NOMO-1 treated with dmso at 0.1 percent for 144 hours (cell line): ENCODE measurements at regions not wholly inside any gene's neighbourhood (a gene's known extent, or its start where the extent isn't known, plus 50 kb on each side); places are given as distances from the start of the nearest gene placed in this dataset.

Source experiments
- DNase-seq: peaks from one replicate; lab custom pipeline; 2025; ENCODE audit not compliant: unreplicated experiment; lab: John Stamatoyannopoulos, UW

DNA sequence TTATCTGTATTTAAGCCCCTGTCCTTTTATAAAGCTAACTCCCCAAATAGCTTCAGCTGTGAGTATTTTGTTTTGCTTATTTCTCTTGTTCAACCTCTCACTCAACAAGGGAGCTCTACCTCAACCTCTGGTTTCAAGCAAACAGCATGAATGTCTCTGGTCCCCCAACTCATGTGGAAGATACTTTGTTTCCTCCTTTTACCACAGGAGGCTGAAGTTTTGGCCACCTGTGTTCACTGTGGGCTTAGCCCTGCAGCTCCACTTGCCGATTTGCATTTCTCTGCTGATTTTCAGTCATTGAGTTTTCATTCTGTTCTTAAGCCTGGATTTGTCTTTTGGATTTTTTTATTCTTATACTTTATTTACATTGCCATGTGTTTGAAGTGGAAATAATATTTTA is 613.1 kb downstream of the USP25 start:
- no peak for DNase-seq

DNA sequence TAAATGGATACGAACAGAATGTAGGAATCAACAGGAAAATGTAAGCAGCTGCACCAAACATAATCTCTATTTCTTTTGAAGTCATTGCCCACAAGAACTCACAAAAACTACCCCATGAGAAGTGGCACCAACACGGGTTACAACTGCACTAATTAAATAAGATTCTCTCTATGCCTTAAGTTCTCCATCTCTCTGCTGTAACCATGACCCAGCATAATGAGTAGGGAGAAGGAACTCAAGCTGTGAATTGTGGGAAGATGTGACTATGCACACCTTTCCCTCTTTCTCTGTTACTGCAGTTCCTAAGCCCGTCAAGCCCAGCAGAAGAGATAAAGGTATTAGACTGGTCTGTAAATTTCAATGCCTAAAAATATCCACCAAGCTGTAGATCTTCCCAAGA is 614.0 kb downstream of the USP25 start:
- DNase-seq = no peak

DNA sequence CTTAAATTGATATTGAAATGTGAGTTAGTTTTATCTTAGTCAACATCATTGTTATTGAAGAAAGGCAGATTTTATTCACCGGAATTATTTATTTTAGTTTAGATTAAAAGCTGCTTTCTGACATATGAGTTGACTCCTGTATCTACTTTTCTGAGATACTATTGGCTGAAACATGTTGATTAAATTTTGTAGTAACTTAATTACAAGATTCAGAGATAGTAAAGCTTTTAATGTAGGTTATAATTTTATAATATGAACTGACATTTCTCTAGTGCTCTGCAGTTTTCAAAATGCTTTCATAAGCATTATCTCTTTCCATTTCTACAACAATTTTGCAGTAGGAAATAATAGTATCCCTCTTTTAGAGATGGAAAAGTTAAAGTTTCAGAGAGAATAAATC is 616.0 kb downstream of the USP25 start:
- no peak for DNase-seq

DNA sequence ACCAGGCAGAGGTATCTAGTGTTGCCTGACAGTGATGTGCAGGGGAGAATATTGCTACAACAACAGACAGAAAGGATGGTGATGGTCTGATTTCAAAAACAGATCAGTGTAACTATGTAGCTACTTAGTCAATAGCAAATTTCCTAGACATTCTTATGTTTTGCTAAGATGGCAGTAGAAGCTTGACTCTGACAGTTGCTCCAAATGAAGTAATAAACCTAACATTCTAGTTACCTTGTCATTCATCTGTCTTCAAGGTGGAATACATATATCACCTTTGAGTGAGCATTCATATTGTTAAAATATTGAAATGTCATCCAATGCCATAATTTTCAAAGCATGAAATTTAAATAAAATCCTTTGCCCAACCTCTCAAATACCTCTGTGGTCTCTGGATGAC is 617.4 kb downstream of the USP25 start:
- no peak for DNase-seq

DNA sequence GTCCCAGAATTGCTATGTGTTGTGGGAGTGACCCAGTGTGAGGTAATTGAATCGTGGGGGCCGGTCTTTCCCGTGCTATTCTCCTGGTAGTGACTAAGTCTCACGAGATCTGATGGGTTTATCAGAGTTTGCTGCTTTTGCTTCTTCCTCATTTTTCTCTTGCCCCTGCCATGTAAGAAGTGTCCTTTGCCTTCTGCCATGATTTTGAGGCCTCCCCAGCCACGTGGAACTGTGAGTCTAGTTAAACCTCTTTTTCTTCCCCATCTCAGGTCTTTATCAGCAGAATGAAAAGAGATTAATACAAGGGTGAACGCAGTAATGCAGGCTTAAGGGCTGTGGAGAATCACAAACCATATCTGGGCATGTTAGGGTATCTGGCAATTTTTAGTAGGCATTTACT is 624.0 kb downstream of the USP25 start:
- DNase-seq = no peak

DNA sequence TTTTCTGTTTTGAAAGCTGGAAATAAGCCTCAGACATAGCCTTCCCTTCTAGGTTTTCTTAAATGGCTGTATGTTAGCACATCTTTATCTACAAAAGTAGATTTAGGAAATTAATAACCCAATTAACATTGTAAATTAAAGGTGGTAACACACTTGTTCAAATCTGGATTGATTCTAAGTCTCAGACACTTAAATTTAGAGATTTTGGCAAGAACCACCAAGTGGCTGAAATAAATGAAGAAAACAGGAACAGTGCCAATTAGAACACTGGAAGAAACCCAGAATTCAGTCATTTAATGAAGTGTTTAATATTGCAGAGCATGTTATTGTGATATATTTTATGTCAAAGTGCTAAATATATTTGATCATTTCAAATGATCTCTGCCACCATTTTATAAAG is 628.2 kb downstream of the USP25 start:
- DNase-seq = no peak

DNA sequence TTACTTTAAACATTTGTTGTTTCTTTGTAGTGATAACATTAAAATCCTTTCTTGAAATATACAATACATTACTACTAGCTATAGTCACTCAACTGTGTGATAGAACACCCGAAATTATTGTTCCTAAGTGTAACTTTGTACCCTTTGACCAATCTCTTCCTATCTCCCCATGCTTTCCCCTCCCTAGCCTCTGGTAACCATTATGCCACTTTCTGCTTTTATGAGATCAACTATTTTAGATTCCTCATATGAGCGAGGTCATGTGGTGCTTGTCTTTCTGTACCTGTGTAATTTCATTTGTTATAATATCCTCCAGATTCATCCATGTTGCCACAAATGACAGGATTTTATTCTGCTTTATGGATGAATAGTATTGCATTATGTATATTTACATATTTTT is 629.0 kb downstream of the USP25 start:
- no peak for DNase-seq

DNA sequence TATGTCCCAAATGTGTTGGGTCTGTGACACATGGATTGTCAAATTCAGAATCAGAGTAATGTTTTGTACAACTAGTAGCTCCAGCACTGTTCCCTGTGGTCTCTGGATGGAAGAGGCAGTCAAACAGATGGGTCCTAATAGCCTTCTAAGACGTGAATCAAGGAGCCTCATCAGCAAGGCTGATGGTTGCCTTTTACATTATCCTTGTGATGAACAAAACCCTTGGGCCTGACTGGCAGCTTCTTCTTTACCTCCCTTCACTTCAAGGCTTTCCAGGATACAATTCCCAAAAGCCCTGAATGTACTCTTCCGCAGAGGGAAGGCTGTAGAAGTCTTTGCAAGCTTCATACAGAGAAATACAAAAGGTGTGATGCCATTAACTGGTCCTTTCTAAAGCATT is 633.3 kb downstream of the USP25 start:
- no peak for DNase-seq

DNA sequence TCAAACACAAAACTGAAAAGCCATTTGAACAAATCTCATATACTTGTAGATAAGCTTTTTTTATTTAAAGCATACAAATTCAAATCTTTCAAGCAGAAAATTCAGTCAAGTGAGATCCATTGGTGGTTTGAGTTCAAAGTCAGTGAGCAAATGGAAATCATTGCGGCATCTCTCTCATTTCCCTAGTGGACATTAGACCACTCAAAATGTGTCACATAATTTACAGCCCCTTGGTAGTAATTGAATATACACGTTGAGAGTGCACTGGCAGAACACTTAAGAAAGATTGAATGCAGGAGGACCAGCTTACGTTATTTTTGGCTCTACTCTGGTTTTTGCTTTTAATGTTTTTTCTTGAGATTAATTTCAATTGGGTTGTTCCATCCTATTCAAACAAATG is 633.7 kb downstream of the USP25 start:
- DNase-seq = no peak

DNA sequence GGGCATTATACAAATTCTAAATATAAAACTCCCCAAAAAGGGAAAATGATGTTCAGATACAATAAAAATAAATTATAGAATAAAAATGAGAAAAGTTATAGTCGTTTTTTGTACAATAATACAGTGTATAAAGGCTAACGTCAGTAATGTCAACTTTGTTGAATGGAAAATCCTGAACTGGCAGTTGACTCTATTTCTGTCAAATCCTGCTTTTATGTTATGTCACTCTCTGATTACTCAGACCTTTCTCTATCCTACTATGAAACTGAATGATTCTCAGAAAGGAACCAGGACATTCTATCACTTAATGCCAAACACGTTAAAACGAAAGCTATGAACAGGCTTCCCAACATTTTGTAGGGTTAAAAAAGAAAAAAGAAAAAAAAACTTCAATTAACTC is 636.4 kb downstream of the USP25 start:
- no peak for DNase-seq

DNA sequence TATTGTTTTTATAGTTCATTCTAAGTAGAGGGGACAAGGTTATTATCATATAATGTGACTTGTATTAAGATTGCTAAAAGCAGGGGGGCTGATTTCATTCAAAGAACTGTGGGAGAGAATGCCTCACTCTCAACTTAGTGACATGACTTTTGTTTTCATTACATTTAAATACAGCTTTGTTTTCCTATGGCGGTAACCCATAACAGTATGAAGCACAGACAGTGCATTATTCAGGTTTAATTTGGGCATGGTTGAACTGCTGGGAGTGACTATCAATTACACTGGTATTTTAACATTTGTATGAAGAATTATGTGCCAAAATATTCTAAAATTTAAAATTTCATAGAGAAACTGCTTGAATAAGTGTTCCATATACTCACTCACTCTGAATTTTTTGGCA is 637.3 kb downstream of the USP25 start:
- no peak for DNase-seq

DNA sequence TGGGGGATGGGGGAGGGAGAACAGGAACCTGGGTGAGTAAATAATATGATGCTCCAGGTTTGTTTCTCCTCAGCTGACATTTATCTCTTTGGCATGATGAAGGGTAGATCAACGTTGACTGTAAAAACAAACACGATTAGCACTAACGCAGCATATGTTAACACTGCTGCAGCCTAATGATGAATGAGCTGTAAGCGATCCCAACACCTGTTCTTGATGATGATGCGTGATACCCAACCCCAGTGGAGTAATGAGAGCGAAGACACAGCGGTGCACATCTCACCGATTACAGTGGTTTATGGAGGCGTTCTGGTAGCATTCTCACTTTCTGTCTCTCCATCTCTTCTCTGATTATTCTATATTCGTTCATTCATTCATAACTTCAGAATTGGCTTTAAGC is 640.4 kb downstream of the USP25 start:
- no peak for DNase-seq

DNA sequence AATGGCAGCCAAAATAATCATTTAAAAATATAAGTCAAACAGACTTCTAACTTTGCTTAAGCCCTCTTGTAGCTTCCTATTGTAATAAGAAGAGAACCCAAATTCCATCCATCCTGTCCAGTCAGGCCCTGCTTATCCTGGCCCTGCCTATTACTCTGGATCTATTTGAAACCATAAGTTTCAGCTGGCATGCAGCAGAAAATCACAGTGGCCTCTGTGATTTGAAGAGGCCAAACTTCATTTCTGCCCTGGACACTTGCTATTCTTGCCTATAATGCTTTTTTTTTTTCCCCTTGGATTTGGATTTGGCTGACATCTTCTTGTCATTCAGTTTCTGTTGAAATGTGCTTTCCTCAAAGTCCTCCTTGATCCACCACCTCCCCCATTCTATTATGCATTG is 642.8 kb downstream of the USP25 start:
- no peak for DNase-seq

DNA sequence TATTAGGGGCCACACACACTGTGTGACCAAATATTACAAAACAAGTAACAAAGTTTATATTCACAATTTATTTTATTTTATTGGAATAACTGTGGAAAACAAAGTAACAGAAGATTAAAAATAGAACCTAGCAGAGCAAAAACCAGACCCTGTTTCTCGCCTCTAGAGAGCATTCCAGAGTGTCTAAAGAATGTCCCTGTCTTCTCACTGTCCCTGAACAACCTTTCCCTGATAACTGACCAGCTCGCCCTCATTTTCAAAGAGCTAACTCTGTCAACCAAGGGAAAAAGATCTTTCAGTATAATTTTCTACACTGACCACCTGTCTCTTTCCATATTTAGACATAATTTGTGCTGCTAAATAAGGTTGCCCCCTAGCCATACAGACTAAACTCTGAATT is 646.9 kb downstream of the USP25 start:
- no peak for DNase-seq

DNA sequence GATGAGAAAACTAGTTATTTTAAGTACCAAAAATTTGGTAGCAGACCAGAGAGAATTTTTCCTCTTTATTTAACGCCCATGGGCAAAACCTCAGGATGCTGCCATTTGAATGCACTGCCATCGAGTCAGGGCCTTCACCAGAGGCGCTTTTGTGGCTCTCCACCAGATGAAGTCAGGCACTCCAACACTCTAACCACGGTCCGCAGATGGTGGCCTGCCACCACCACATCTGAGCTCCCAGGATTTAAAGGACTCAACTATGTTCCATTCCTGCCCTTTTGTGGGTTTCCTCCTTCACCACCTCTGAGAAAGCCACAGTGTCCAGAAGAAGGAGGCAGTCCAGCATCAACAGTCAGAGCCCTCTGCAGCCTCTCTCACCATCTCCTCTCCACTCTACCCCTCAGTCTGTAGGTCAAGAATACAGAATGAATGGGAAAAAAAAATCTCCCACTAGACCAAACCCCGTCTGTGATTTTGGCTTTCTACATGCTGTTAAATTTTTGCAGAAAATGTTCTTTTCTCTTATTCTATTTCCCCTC is 647.4 kb downstream of the USP25 start:
- no peak for DNase-seq

DNA sequence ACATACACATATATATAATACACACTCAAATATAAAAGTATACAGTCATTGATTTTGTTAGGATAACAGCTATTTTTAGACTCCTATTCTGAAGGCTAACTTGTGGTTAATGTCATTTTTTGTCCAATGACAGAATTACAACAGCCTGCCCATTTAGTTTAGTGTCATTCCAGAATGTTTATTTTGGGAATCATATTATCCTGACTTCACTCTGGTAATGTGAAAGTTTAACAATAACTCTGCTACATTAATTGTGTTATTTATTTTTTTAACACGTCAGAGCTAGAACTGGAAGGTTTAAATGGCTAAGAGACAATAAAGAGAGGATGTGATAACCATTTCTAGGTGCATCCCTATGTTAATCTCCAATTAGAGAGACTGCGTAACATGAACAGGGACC is 648.1 kb downstream of the USP25 start:
- DNase-seq = no peak

DNA sequence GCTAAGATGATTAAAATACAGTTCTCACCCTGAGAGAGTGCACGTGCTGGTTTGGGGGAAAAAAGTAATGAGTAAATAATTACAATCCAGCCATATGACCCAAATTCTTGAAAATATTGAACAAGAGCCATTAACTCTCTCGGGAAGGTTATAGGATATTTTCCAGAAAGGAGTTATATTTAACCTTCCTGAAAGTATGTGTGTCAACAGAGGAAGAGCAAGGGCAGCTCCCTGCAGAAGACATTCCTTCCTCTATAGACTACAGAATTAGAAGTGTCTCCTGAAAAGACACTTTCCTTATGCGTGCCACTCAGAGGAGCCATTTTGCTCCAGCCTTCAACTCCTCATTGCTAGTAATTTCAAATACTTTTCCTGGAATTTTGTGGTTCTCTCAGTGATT is 648.7 kb downstream of the USP25 start:
- no peak for DNase-seq

DNA sequence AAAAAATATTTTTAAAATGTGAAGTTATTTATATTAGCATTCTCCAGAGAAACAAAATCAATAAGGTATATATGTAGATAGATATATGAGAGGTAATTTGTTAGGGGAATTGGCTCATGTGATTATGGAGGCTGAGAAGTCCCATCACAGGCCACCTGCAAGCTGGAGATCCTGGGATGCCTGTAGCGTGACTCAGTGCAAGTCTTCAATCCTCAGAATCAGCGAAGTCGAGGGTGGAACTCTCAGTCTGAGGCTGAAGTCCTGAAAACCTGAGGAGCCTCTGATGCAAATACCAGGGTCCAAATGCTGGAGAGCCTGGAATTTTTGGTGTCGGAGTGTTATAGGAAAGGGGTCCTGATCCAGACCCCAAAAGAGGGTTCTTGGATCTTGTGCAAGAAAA is 658.5 kb downstream of the USP25 start:
- no peak for DNase-seq

DNA sequence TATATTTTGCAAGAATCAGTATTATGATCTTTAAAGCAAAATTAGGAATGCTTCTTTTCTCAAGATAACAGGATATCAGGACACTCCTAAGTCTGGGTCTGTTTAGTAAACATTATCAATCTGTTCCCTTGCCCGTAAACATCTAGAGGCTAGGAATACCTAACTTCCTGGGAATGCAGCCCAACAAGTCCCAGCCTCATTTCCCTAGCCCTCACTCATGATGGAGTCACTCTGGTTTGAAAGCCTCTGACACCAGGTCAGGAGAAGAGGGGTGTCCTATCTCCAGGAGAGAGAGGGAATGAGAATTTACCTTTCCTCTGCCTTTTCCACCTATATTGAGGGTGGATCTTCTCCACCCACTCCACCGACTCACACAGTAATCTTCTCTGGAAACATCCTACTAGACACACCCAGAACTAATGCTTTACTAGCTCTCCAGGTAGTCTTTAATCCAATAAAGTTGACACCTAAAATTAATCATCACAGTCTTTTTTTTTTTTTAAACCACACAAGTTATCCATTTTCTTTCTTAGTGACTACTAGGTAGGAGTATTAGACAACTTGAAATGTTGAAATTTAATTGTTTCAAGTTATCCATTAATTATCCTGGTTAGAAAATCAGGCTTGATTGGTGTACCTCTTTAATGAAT is 659.3 kb downstream of the USP25 start:
- DNase-seq = no peak

DNA sequence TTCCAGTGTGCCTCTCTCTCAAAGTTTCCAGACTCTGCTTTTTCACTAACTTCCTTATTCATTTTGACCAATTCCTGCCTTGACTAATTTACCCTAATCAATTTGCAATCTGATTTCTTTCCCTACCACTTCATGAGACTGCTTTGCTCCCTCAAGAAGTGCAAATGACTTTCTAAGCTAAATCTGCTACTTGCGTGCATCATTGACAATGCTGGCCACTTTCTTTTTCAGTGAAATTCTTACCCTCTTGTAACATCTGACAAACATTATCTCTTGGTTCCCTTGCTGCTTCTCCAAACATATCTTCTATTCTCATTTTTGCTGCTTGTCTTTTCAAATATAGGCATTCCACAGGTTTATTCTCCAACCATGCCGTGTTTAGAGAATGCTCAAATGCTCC is 659.9 kb downstream of the USP25 start:
- no peak for DNase-seq

DNA sequence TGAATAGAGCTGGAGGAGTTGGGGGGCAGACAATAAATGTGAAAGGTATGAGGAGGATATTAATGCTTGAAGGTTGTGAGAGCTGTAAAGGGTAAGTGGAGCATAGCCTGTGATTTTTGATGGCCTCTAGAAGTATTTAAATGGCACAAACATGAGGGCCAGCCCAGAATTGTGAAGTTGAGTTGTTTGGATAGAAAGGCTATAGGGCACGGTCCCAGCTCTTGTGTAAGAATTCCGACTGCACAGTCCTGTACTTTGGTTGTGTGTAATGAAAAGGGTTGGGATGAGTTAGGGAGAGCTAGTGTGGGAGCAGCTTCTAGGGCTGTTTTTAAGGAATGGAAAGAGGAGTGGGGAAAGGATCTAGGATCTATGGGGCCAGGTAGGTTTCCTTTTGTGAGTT is 665.5 kb downstream of the USP25 start:
- no peak for DNase-seq

DNA sequence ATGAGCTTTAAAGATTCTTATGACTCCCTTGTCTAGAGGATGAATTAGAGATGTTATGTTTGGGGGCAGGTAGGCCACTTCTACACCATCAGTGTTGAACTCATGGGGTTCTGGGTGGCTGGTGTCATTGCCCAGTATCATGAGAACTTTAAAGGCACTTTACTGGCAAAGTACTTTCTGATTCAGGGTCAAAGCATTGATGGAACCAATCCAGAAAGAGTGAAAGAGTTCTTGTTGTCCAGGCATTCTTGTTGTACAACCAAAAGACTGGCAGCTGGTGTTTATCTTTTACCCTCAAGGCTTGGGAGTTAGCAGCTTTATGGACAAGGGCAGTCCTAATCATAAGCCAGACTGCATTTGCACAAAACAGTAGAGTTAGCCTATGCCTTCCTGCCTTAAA is 673.0 kb downstream of the USP25 start:
- DNase-seq = no peak

DNA sequence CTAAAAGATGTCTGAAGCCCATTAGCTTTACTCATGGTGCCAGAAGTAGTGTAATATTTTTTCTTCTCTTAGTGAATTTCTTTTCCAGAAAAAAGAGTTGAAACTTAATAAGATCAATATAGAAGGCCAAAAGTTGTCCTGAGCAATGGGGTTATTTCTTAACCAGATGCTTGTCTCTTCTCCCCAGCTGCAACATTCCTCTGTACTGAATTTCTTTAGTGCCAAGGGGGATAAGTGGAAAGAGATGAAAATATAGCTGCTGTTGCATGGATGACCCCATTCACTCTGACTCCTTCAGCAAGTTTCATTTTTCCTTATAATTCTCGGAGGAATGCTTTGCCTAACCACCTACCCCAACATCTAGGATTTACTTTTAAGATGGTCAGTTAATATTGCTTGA is 675.0 kb downstream of the USP25 start:
- DNase-seq = no peak

DNA sequence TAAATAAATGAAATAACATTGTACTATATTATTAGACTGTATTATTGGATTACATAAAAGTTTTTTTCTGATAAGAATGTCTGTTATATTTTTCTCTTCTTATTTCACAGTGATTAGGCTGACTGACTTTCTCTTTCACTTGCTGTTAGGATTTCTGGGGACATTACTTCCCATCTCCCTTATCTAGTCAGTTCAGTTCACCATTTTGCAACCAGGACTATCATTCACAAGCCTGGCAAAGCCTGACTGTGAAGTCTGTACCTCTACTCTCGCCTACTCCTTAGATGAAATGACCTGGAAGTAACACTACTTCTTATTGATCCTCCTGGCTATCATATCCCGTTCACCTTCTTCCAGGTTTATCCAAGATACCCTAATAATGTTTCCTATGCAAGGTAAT is 676.6 kb downstream of the USP25 start:
- DNase-seq = no peak
